Hepatocyte (in vitro differentiated cells): ENCODE measurements at regions not wholly inside any gene's neighbourhood (a gene's known extent, or its start where the extent isn't known, plus 50 kb on each side); places are given as distances from the start of the nearest gene placed in this dataset.

Experiments
- CTCF ChIP-seq: fragments of 200-600 bp; sonication (generic); IDR thresholded peaks from 2 replicates; pipeline ENCODE4 v1.5.1; 2016; ENCODE audit warnings: antibody characterized with exemption, mild to moderate bottlenecking; ENCODE audit not compliant: poor library complexity
- EZH2 ChIP-seq: fragments of 200-600 bp; sonication (generic); IDR thresholded peaks from 2 replicates; pipeline ENCODE4 v1.6.1; 2016; ENCODE audit warnings: antibody characterized with exemption, mild to moderate bottlenecking, borderline replicate concordance
- EZH2phosphoT487 ChIP-seq: fragments of 200-600 bp; sonication (generic); IDR thresholded peaks from one replicate; pipeline ENCODE4 v1.6.1; 2018; ENCODE audit warnings: antibody characterized with exemption, mild to moderate bottlenecking, low read depth, moderate library complexity; ENCODE audit not compliant: unreplicated experiment, severe bottlenecking

DNA sequence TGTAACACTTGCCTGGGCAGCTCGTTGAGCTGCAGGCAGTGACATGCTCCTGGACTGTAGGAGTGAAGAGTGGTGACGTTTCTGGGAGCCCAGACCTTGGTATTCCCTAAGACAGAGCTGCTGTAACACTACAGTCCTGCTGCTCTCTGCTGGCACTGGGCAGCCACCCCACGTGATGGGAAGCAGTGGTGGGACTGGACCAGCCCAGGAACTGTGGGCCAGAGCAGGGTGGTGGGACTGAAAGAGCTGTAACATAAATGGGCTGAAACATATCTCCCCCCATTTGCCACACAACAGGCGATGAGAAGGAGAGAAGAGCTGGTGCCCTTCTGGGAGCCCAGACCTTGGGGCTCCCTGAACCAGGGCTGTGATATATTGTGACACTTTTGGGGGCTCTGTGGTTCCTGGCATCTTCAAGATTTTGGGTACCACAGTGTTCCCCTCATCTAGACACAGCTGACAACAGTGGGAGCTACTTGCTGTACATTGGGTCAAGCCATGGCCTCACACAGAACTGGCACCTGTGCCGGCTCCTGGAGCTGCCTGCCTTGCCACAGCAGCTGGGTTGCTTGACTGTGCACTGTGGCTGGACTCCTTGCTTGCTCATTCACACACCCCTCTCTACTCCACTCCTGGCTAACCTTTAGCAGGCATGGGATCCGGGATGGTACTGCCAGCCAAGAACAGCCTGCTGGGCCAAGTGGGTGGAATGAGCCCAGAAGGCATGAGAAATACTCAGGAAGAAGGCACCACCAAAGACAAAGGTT, 161.3 kb upstream of the PCDH15 start:
- TF ChIP-seq CTCF (no peak), EZH2 (no peak), EZH2phosphoT487 (no peak)
